ENCODE measurements at regions not wholly inside any gene's neighbourhood (a gene's known extent, or its start where the extent isn't known, plus 50 kb on each side); places are given as distances from the start of the nearest gene placed in this dataset.

GRCh38 chr2:120587997-120588336, 147.7 kb upstream of the GLI2 start:
- H3K9me3 ChIP-seq (ENCODE audit: insufficient read depth in 2 of 2, low read depth in 1 of 2, low read length in 1 of 2) = no peaks in the 10 kb centered on the region
- no peaks in the 10 kb centered on the region for H3K36me3 ChIP-seq (ENCODE audit: control insufficient read depth in 2 of 4, insufficient read depth in 4 of 4, low read length in 3 of 4)
- peak overlapping the region; percentile 23 for H3K4ac ChIP-seq (replicated peaks; ENCODE audit: insufficient read length, low read depth, low read length)
- H3K9ac ChIP-seq (replicated peaks in 1 of 4; ENCODE audit: extremely low read depth in 1 of 4, low read depth in 3 of 4, low read length in 3 of 4) = no peak overlapping the region
- POLR2A ChIA-PET (ENCODE audit: partially characterized antibody) = no interaction called here
- H2BK20ac ChIP-seq (ENCODE audit: low read length) = peak overlapping the region; percentile 62
- H3K23ac ChIP-seq (ENCODE audit: insufficient read length) = no peak overlapping the region
- no peak overlapping the region for H3K56ac ChIP-seq (replicated peaks; ENCODE audit: insufficient read length, low read depth, low read length)
- H3K79me1 ChIP-seq (ENCODE audit: low read depth, low read length) = no peaks in the 10 kb centered on the region
- H4K91ac ChIP-seq (replicated peaks; ENCODE audit: insufficient read length, low read length) = no peak overlapping the region
- peak overlapping the region; percentile 83 for H3K18ac ChIP-seq (ENCODE audit: extremely low read depth, low read length)
- H2BK12ac ChIP-seq (ENCODE audit: low read depth, low read length) = peak overlapping the region; percentile 85; the same call in 1 of the 2 replicates
- H3K23me2 ChIP-seq (ENCODE audit: low read depth, low read length) = peaks cover 14% of the 10 kb centered on the region; the same call in 1 of the 2 replicates
- H2AFZ ChIP-seq (ENCODE audit: low read length) = no peak overlapping the region
- no peak overlapping the region for H3K27ac ChIP-seq (ENCODE audit: low read depth, low read length)
- H3K4me2 ChIP-seq (ENCODE audit: insufficient read depth in 1 of 2, low read depth in 2 of 2, low read length in 2 of 2) = peak overlapping the region; percentile 93 to 100
- H3K79me2 ChIP-seq (ENCODE audit: control insufficient read depth in 1 of 2, insufficient read depth in 2 of 2, low read length in 2 of 2) = no peaks in the 10 kb centered on the region
- peak overlapping the region; percentile 32; the same call in 1 of the 2 replicates for H2AK5ac ChIP-seq (ENCODE audit: low read depth, low read length)
- CTCF ChIA-PET (ENCODE audit: partially characterized antibody) = interaction anchor here (0.7 to 2.3 kb wide), 10 partner anchors 9 to 80 kb away, joined by 3 to 6 read pairs (median 3); no protein-coding TSS in a partner anchor
- peak; percentile 36 for FAIRE-seq
- no peak for DNase-seq (ENCODE audit: low read depth in 1 of 2, low spot score in 2 of 2)
- H2BK120ac ChIP-seq (replicated peaks; ENCODE audit: low read depth, low read length) = no peak overlapping the region
- TF ChIP-seq SUZ12 (IDR thresholded peaks at IDR 0.05; ENCODE audit: low read length) = no peak
- TF ChIP-seq NANOG (IDR thresholded peaks at IDR 0.05; ENCODE audit: insufficient read depth, low read depth, low read length, poor library complexity, severe bottlenecking) = no peak
- TF ChIP-seq RFX5 (IDR thresholded peaks at IDR 0.05; ENCODE audit: borderline replicate concordance, low read depth, low read length) = no peak
- no peak; a peak in 1 of 4 replicates for TF ChIP-seq HDAC2 (IDR thresholded peaks at IDR 0.05; ENCODE audit: borderline replicate concordance in 1 of 2, low read depth in 2 of 2, low read length in 2 of 2)
- TF ChIP-seq, protein P1, sequence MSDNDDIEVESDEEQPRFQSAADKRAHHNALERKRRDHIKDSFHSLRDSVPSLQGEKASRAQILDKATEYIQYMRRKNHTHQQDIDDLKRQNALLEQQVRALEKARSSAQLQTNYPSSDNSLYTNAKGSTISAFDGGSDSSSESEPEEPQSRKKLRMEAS (IDR thresholded peaks at IDR 0.05) = no peak
- no peak for TF ChIP-seq TEAD4 (IDR thresholded peaks at IDR 0.05; ENCODE audit: low read depth, low read length)
- TF ChIP-seq YY1 (IDR thresholded peaks at IDR 0.05; ENCODE audit: low read depth, low read length) = peak; percentile 9; the same call in 1 of the 2 replicates
- TF ChIP-seq KDM1A (IDR thresholded peaks at IDR 0.05; ENCODE audit: borderline replicate concordance, low read length) = no peak
- no peak overlapping the region for H4K5ac ChIP-seq (ENCODE audit: insufficient read length, low read depth, low read length)
- H3K14ac ChIP-seq (ENCODE audit: insufficient read length) = no peak overlapping the region
- 29% methylated on average over 6 of the region's 6 CpGs; no CpG with 5 or more reads in 1 of the 2 experiments for WGBS, 2 experiments (ENCODE audit: extremely low coverage in 1 of 2, insufficient coverage in 1 of 2, insufficient read length in 1 of 2, insufficient replicate concordance in 2 of 2, low coverage in 1 of 2, low lambda C conversion rate in 2 of 2, missing lambda C conversion rate in 1 of 2)
- no peak overlapping the region for H4K8ac ChIP-seq (ENCODE audit: extremely low read depth, insufficient read depth, low read length)
- peaks cover 2 to 25% (median 15%) of the 10 kb centered on the region in 4 experiments for H3K4me1 ChIP-seq (replicated peaks in 1 of 4; ENCODE audit: control insufficient read depth in 3 of 4, insufficient read depth in 4 of 4, low read length in 3 of 4)
- H3K27me3 ChIP-seq (replicated peaks in 1 of 4; ENCODE audit: control insufficient read depth in 3 of 4, extremely low read depth in 1 of 4, insufficient read depth in 3 of 4, low read length in 3 of 4) = peaks cover 7 to 56% (median 52%) of the 10 kb centered on the region in 4 experiments
- no peaks in the 10 kb centered on the region for H4K20me1 ChIP-seq (replicated peaks in 1 of 2; ENCODE audit: control insufficient read depth in 1 of 2, insufficient read depth in 2 of 2, low read length in 2 of 2)
- peak overlapping the region; percentile 77; the same call in 1 of the 2 replicates for H2BK5ac ChIP-seq (ENCODE audit: low read depth, low read length)
- peak overlapping the region in 1 of 4 experiments; percentile 61; a peak in 2 of 8 replicates for H3K4me3 ChIP-seq (ENCODE audit: extremely low read depth in 1 of 4, insufficient read depth in 2 of 4, low read depth in 3 of 4, low read length in 4 of 4)
- H2BK15ac ChIP-seq (ENCODE audit: low read length) = peak overlapping the region; percentile 53; the same call in 1 of the 2 replicates
